ENCODE measurements at regions not wholly inside any gene's neighbourhood (a gene's known extent, or its start where the extent isn't known, plus 50 kb on each side); places are given as distances from the start of the nearest gene placed in this dataset.

- Histone ChIP-seq H3K27me3 (ENCODE audit: insufficient read depth, low read depth) (0 out of 2 replicates have a peak, but pooled peaks cover 7% of the 10 kb centered on the region), H3F3A (ENCODE audit: insufficient read depth, low read depth) (peaks cover 16% of the 10 kb centered on the region), H3K9me2 (ENCODE audit: insufficient read depth) (no peaks in the 10 kb centered on the region), H3K4me3 (no peak overlapping the region), H3K4me1 (replicated peaks; ENCODE audit: insufficient read depth) (peaks cover 22% of the 10 kb centered on the region), H3K36me3 (ENCODE audit: low read depth) (no peaks in the 10 kb centered on the region), H3K4me2 (no peak overlapping the region), H3K79me2 (ENCODE audit: low read depth) (no peaks in the 10 kb centered on the region), H3K9me3 (ENCODE audit: insufficient read depth, low read depth) (no peaks in the 10 kb centered on the region), H2AFZ (no peak overlapping the region), H3K27ac (no peak overlapping the region), H4K20me1 (ENCODE audit: insufficient read depth) (no peaks in the 10 kb centered on the region)
- POLR2A ChIA-PET (ENCODE audit: unreplicated experiment), result no interaction called here
- CTCF ChIA-PET, result interaction anchor here (0.5 kb wide), 1 partner anchor 87 kb away, joined by 5 read pairs; no protein-coding TSS in a partner anchor
- no TSS peak for BruUV-seq (replicated peaks)
- no peak for DNase-seq
- intact Hi-C loops (cut with micrococcal nuclease; ENCODE audit: unreplicated experiment), result no loop called here
- TF ChIP-seq, protein P1, sequence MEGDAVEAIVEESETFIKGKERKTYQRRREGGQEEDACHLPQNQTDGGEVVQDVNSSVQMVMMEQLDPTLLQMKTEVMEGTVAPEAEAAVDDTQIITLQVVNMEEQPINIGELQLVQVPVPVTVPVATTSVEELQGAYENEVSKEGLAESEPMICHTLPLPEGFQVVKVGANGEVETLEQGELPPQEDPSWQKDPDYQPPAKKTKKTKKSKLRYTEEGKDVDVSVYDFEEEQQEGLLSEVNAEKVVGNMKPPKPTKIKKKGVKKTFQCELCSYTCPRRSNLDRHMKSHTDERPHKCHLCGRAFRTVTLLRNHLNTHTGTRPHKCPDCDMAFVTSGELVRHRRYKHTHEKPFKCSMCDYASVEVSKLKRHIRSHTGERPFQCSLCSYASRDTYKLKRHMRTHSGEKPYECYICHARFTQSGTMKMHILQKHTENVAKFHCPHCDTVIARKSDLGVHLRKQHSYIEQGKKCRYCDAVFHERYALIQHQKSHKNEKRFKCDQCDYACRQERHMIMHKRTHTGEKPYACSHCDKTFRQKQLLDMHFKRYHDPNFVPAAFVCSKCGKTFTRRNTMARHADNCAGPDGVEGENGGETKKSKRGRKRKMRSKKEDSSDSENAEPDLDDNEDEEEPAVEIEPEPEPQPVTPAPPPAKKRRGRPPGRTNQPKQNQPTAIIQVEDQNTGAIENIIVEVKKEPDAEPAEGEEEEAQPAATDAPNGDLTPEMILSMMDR (conservative IDR thresholded peaks at IDR 0.05), result no peak
- TF ChIP-seq EZH2 (IDR thresholded peaks at IDR 0.05; ENCODE audit: low read depth), result no peak
Measured at GRCh38 chr7:155217634-155218033, 80.0 kb upstream of the INSIG1 start.

- Histone ChIP-seq H3K9me2 (ENCODE audit: insufficient read depth) (no peaks in the 10 kb centered on the region), H3K27me3 (ENCODE audit: insufficient read depth, low read depth) (0 out of 2 replicates have a peak, but pooled peaks cover 8% of the 10 kb centered on the region), H3K9me3 (ENCODE audit: insufficient read depth, low read depth) (no peaks in the 10 kb centered on the region), H4K20me1 (ENCODE audit: insufficient read depth) (no peaks in the 10 kb centered on the region), H3K4me3 (no peak overlapping the region), H3F3A (ENCODE audit: insufficient read depth, low read depth) (peaks cover 16% of the 10 kb centered on the region), H2AFZ (no peak overlapping the region), H3K27ac (no peak overlapping the region), H3K4me2 (no peak overlapping the region), H3K79me2 (ENCODE audit: low read depth) (no peaks in the 10 kb centered on the region), H3K4me1 (replicated peaks; ENCODE audit: insufficient read depth) (peaks cover 20% of the 10 kb centered on the region), H3K36me3 (ENCODE audit: low read depth) (no peaks in the 10 kb centered on the region)
- no peak for DNase-seq
- ChIA-PET CTCF (no interaction called here), POLR2A (ENCODE audit: unreplicated experiment) (no interaction called here)
- intact Hi-C loops (cut with micrococcal nuclease; ENCODE audit: unreplicated experiment), result no loop called here
- TF ChIP-seq, protein P1 (conservative IDR thresholded peaks at IDR 0.05), result no peak
- TF ChIP-seq EZH2 (IDR thresholded peaks at IDR 0.05; ENCODE audit: low read depth), result no peak
- no TSS peak for BruUV-seq (replicated peaks)
Measured at GRCh38 chr7:155218276-155219153, 79.2 kb upstream of the INSIG1 start.

- ChIA-PET CTCF (no interaction called here), POLR2A (ENCODE audit: unreplicated experiment) (no interaction called here)
- no peaks in the 10 kb centered on the region for H4K20me1 ChIP-seq (ENCODE audit: insufficient read depth)
- peaks cover 13% of the 10 kb centered on the region; the same call in 1 of the 2 replicates for H3K27me3 ChIP-seq (ENCODE audit: insufficient read depth, low read depth)
- H3K4me3 ChIP-seq, result no peak overlapping the region
- H2AFZ ChIP-seq, result no peak overlapping the region
- intact Hi-C loops (cut with micrococcal nuclease; ENCODE audit: unreplicated experiment), result no loop called here
- H3K9me2 ChIP-seq (ENCODE audit: insufficient read depth), result no peaks in the 10 kb centered on the region
- no peak for TF ChIP-seq EZH2 (IDR thresholded peaks at IDR 0.05; ENCODE audit: low read depth)
- H3K4me1 ChIP-seq (replicated peaks; ENCODE audit: insufficient read depth), result peaks cover 14% of the 10 kb centered on the region
- H3K27ac ChIP-seq, result no peak overlapping the region
- no peaks in the 10 kb centered on the region for H3K79me2 ChIP-seq (ENCODE audit: low read depth)
- DNase-seq, result no peak
- H3F3A ChIP-seq (ENCODE audit: insufficient read depth, low read depth), result peaks cover 11% of the 10 kb centered on the region
- no peak overlapping the region for H3K4me2 ChIP-seq
- no peaks in the 10 kb centered on the region for H3K36me3 ChIP-seq (ENCODE audit: low read depth)
- BruUV-seq (replicated peaks), result no TSS peak
- H3K9me3 ChIP-seq (ENCODE audit: insufficient read depth, low read depth), result no peaks in the 10 kb centered on the region
Measured at GRCh38 chr7:155219154-155219531, 78.5 kb upstream of the INSIG1 start.
